M059J (cell line): ENCODE measurements at regions not wholly inside any gene's neighbourhood (a gene's known extent, or its start where the extent isn't known, plus 50 kb on each side); places are given as distances from the start of the nearest gene placed in this dataset.
"Not testable (repeated sequence)": the region's sequence is repeated elsewhere in the genome, so short reads cannot be mapped to it uniquely, and the experiment has no call there.

Experiments
- DNase-seq: peaks from one replicate; pipeline ENCODE4 v3.0.0-alpha.2; 2012; ENCODE audit warnings: low read depth

DNA sequence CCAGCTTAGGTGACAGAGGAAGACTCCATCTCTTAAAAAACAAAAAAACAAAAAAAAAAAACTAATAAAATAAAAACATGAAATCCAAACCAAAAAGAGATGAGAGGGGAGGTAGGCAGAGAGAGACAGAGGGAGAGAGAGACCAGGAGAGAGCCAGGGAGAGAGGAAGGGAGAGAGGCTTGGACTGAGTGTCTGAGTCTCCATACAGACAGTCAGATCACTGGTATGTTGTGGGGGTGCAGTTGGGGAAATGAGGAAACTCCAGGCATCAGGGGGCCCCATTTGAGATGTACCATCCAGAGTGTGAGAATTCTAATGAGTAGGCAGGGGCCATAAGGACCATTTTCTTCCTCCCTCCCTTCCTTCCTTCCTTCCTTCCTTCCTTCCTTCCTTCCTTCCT, 53.1 kb upstream of the SEPTIN5 start:
- DNase-seq = no peak

DNA sequence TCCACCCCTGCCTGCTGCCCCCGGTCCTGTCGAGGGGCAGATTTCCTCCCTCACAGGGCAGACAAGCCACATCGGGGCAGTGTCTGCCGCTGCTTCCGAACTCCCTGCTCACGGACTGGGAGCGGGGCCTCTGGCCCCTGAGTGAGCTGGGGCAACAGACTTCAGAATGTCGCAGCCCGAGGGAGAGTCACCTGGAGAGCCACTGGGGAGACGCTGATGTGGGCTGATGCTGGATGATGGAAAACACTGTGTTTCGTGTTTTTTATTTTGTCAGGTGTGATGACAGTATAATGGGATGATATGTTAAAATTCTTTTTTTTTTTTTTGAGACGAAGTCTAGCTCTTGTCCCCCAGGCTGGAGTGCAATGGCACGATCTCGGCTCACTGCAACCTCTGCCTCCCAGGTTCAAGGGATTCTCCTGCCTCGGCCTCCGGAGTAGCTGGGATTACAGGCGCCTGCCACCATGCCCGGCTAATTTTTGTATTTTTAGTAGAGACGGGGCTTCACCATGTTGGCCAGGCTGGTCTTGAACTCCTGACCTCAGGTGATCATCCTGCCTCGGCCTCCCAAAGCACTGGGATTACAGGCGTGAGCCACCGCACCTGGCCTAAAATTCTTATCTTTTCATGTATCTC, 52.1 kb upstream of the SEPTIN5 start:
- DNase-seq = not testable (repeated sequence)

DNA sequence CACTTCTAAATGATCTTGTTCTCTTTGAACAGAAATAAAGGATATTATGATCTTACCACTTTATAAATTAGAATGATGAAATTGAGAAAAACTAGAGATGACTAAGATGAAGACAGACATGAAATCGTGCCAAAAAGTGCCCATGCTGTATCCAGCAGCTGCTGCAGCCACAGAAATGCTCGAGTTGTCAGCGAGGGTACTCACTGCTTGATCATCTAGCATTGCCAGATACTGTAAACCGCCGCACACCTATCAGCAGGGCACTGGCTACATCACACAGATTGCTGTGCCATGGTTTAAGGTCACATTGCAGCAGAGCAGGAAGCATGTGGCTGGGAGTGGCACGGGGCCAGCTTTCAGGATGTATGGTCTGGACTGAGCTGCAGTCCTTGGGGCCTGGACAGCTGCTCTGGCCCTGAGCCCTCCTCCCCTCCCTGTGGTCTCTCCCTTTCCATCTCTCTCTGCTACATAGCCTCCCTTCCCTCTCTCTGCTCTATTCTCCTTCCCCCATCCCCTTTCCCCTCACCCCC, 51.0 kb upstream of the SEPTIN5 start:
- DNase-seq = peak; percentile 50

DNA sequence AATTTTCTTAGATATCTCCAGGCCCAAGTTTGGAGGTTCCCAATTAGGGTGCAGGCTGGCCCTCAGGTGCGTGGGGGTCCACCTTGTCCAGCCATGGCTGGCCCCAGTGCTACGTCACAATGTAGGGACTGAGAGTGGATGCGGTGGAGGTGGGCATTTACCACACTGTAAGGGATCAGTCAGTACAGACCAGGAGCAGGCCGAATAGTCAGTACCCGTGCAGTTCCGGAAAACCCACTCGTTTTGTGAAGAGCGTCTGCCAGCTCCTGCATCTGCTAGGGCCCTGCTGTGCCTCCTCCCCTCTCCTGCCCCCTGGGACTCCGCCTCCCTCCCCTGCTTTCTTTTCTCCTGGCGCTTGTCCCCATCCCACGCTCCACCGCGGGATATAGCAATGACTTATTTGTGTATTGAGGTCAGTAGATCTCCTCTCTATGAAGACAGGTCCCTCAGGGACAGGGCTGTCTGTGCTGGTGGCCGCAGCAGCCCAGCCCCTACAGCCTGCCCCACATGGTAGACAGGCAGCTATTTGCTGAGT, 50.4 kb upstream of the SEPTIN5 start:
- no peak for DNase-seq

DNA sequence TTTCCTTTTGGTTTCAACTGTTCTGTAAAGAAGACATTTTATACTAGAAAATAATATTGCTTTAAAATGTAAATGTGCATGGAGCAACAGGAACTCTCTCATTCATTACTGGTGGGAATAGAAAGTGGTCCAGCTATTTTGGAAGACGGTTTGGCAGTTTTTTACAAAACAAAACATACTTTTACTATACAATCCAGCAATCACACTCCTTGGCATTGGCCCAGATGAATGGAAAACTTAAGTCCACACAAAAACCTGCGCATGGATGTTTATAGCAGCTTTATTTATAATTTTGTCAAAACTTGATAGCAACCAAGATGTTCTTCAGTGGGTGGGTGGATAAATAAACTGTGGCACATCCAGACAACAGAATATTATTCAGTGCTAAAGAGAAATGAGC, 49.9 kb upstream of the SEPTIN5 start:
- no peak for DNase-seq
